Femur (tissue), 1 donor: ENCODE measurements at regions not wholly inside any gene's neighbourhood (a gene's known extent, or its start where the extent isn't known, plus 50 kb on each side); places are given as distances from the start of the nearest gene placed in this dataset.

Experiments
- DNase-seq: peaks from one replicate; pipeline ENCODE4 v3.0.0-alpha.2; 2017

- DNase-seq: no peak
Measured at GRCh38 chr7:96407427-96407826, 85.5 kb upstream of the SLC25A13 start.

GRCh38 chr7:96402913-96403312 is 81.0 kb upstream of the SLC25A13 start:
- no peak for DNase-seq

GRCh38 chr7:96401200-96401599 is 79.3 kb upstream of the SLC25A13 start:
- no peak for DNase-seq

GRCh38 chr7:96400518-96400917 is 78.6 kb upstream of the SLC25A13 start:
- DNase-seq: no peak

GRCh38 chr7:96400001-96400400 is 78.1 kb upstream of the SLC25A13 start:
- no peak for DNase-seq

- DNase-seq: no peak
Measured at GRCh38 chr7:96397936-96398598, 76.2 kb upstream of the SLC25A13 start.

- DNase-seq: peak; percentile 65
Measured at GRCh38 chr7:96388620-96389383, 66.9 kb upstream of the SLC25A13 start.

GRCh38 chr7:96388166-96388565 is 66.3 kb upstream of the SLC25A13 start:
- no peak for DNase-seq

- DNase-seq: peak; percentile 46
Measured at GRCh38 chr7:96380111-96380512, 58.2 kb upstream of the SLC25A13 start.

GRCh38 chr7:96377399-96377798 is 55.5 kb upstream of the SLC25A13 start:
- DNase-seq: no peak
